ENCODE measurements at regions not wholly inside any gene's neighbourhood (a gene's known extent, or its start where the extent isn't known, plus 50 kb on each side); places are given as distances from the start of the nearest gene placed in this dataset.

GRCh38 chr16:86797700-86798099, 219.4 kb downstream of the FOXL1 start:
- DNase-seq (ENCODE audit: low read depth in 1 of 2, low spot score in 1 of 2): no peak

- no peak for DNase-seq (ENCODE audit: low read depth in 1 of 2, low spot score in 1 of 2)
Measured at GRCh38 chr16:86798247-86799041, 220.1 kb downstream of the FOXL1 start.

- DNase-seq (ENCODE audit: low read depth in 1 of 2, low spot score in 1 of 2): no peak
Measured at GRCh38 chr16:86799367-86799766, 221.0 kb downstream of the FOXL1 start.

- DNase-seq (ENCODE audit: low read depth in 1 of 2, low spot score in 1 of 2): no peak
Measured at GRCh38 chr16:86800894-86801293, 222.5 kb downstream of the FOXL1 start.

- no peak for DNase-seq (ENCODE audit: low read depth in 1 of 2, low spot score in 1 of 2)
Measured at GRCh38 chr16:86802013-86802412, 223.7 kb downstream of the FOXL1 start.

GRCh38 chr16:86805188-86805587, 226.8 kb downstream of the FOXL1 start:
- no peak for DNase-seq (ENCODE audit: low read depth in 1 of 2, low spot score in 1 of 2)

- DNase-seq (ENCODE audit: low read depth in 1 of 2, low spot score in 1 of 2): no peak
Measured at GRCh38 chr16:86806181-86806837, 228.0 kb downstream of the FOXL1 start.

GRCh38 chr16:86806838-86807351, 228.5 kb downstream of the FOXL1 start:
- no peak for DNase-seq (ENCODE audit: low read depth in 1 of 2, low spot score in 1 of 2)

- no peak for DNase-seq (ENCODE audit: low read depth in 1 of 2, low spot score in 1 of 2)
Measured at GRCh38 chr16:86808863-86809444, 230.6 kb downstream of the FOXL1 start.

GRCh38 chr16:86809458-86809955, 231.2 kb downstream of the FOXL1 start:
- DNase-seq (ENCODE audit: low read depth in 1 of 2, low spot score in 1 of 2): no peak

- no peak for DNase-seq (ENCODE audit: low read depth in 1 of 2, low spot score in 1 of 2)
Measured at GRCh38 chr16:86810062-86810461, 231.7 kb downstream of the FOXL1 start.

GRCh38 chr16:86812363-86812970, 234.1 kb downstream of the FOXL1 start:
- no peak for DNase-seq (ENCODE audit: low read depth in 1 of 2, low spot score in 1 of 2)

- DNase-seq (ENCODE audit: low read depth in 1 of 2, low spot score in 1 of 2): no peak
Measured at GRCh38 chr16:86814256-86814655, 235.9 kb downstream of the FOXL1 start.

GRCh38 chr16:86816930-86817625, 238.7 kb downstream of the FOXL1 start:
- DNase-seq (ENCODE audit: low read depth in 1 of 2, low spot score in 1 of 2): no peak

- DNase-seq (ENCODE audit: low read depth in 1 of 2, low spot score in 1 of 2): no peak
Measured at GRCh38 chr16:86818671-86819532, 240.6 kb downstream of the FOXL1 start.

- DNase-seq (ENCODE audit: low read depth in 1 of 2, low spot score in 1 of 2): no peak
Measured at GRCh38 chr16:86819533-86819892, 241.2 kb downstream of the FOXL1 start.

GRCh38 chr16:86821895-86822294, 243.5 kb downstream of the FOXL1 start:
- DNase-seq (ENCODE audit: low read depth in 1 of 2, low spot score in 1 of 2): no peak

- no peak for DNase-seq (ENCODE audit: low read depth in 1 of 2, low spot score in 1 of 2)
Measured at GRCh38 chr16:86823125-86823524, 244.8 kb downstream of the FOXL1 start.

- no peak for DNase-seq (ENCODE audit: low read depth in 1 of 2, low spot score in 1 of 2)
Measured at GRCh38 chr16:86823888-86824671, 245.7 kb downstream of the FOXL1 start.
